ENCODE measurements at regions not wholly inside any gene's neighbourhood (a gene's known extent, or its start where the extent isn't known, plus 50 kb on each side); places are given as distances from the start of the nearest gene placed in this dataset.
"Not testable (repeated sequence)": the region's sequence is repeated elsewhere in the genome, so short reads cannot be mapped to it uniquely, and the experiment has no call there.

- DNase-seq (ENCODE audit: low spot score) = no peak
These were observed 81.9 kb upstream of the LRPAP1 start for GRCh38 chr4:3613967-3614730.

- no peak for DNase-seq (ENCODE audit: low spot score)
These were observed 80.7 kb upstream of the LRPAP1 start for GRCh38 chr4:3612934-3613333.

GRCh38 chr4:3612281-3612680 lies 80.1 kb upstream of the LRPAP1 start:
- no peak for DNase-seq (ENCODE audit: low spot score)

DNA sequence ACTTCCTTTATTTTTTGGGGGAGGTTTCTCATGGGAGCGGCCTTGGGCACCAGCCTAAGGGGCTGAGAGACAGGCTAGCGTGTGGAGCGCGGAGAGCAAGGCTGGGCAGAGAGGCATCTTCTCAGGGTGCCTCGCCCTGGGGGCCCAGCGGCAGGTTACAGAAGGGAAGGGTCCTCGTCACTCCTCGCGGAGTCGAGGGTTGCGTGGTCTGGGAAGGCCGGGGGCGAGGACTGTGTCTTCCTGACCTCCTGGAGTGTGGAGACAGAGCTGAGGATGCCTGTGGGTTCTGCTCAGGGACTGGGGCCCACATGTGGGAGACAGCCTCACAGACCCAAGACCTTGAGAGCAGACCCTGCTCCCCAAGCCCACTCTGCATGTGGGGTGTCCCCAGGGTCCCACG lies 79.6 kb upstream of the LRPAP1 start:
- no peak for DNase-seq (ENCODE audit: low spot score)

DNA sequence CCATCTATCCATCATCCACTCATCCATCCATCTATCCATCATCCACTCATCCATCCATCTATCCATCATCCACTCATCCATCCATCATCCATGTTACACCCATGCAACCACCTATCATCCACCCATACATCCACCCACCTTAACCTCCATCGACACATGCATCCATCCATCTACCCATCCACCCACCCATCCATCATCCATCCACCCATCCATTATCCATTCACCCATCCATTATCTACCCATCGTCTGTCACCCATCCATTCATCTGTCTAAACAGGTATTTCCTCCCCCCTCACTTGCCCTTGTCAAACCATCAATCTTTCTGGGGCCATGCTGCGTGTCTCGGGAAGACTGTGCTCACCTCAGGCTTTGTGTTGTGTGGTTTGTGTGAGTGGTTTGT lies 78.6 kb upstream of the LRPAP1 start:
- DNase-seq (ENCODE audit: low spot score) = not testable (repeated sequence)

DNA sequence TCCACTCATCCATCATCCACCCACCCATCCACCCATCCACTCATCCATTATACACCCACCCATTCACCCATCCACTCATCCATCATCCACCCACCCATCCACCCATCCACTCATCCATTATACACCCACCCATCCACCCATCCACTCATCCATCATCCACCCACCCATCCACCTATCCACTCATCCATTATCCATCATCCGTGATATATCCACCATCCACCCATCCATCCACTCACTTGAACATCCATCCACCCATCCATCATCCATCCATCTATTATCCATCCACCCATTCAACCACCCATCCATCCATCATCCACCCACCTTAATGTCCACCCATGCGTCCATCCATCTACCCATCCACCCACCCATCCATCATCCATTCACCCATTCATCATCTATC lies 77.7 kb upstream of the LRPAP1 start:
- DNase-seq (ENCODE audit: low spot score) = not testable (repeated sequence)

- no peak for DNase-seq (ENCODE audit: low spot score)
These were observed 75.7 kb upstream of the LRPAP1 start for GRCh38 chr4:3607690-3608552.

DNA sequence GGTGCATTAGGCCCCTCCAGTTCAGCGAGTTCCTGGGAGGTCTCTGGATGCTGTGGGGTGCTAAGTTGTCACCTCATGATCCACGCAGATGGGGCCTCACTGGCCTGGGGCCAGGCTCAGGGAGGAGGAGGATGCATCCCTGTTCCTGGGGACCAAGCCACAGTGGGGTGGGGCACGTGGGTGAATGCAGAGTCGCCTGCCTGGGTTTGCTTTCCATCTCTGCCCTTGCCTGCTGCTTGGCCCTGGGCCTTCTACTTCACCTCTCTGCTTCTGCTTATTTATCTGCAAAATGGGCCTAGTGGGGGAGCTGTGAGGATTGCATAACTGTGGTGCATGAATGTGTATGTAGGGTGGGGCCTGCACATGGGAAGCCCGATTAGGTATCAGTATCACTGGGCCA lies 74.6 kb upstream of the LRPAP1 start:
- DNase-seq (ENCODE audit: low spot score) = not testable (repeated sequence)

DNA sequence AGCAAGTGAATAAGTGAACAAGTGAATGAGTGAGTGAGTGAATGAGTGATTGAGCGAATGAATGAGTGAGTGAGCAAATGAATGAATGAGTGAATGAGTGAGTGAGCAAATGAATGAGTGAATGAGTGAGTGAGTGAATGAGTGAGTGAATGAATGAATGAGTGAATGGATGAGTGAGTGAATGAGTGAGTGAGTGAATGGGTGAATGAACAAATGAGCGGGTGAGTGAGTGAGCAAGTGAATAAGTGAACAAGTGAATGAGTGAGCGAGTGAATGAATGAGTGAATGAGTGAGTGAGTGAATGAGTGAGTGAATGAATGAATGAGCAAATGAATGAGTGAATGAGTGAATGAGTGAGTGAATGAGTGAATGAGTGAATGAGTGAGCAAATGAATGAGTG lies 74.0 kb upstream of the LRPAP1 start:
- not testable (repeated sequence) for DNase-seq (ENCODE audit: low spot score)

DNA sequence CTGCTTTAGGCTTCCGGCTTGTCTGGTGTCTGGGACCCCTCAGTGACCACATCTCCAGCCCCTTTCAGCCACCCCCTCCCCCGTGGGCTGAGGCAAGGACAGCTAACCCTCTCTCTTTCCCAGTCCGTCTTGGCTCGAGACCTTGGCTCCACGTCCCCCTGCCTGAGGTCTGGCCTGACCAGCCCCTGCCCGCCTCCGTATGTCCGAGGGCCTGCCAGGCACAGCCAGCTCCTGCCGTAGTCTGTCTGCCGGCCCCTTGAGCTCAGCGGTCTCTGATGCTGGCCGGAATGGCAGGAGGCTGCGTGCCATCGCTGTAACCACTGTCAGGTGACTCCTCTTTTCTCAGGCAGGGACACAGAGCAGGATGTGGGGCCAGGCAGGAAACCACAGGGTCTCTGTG lies 73.3 kb upstream of the LRPAP1 start:
- DNase-seq (ENCODE audit: low spot score) = no peak

DNA sequence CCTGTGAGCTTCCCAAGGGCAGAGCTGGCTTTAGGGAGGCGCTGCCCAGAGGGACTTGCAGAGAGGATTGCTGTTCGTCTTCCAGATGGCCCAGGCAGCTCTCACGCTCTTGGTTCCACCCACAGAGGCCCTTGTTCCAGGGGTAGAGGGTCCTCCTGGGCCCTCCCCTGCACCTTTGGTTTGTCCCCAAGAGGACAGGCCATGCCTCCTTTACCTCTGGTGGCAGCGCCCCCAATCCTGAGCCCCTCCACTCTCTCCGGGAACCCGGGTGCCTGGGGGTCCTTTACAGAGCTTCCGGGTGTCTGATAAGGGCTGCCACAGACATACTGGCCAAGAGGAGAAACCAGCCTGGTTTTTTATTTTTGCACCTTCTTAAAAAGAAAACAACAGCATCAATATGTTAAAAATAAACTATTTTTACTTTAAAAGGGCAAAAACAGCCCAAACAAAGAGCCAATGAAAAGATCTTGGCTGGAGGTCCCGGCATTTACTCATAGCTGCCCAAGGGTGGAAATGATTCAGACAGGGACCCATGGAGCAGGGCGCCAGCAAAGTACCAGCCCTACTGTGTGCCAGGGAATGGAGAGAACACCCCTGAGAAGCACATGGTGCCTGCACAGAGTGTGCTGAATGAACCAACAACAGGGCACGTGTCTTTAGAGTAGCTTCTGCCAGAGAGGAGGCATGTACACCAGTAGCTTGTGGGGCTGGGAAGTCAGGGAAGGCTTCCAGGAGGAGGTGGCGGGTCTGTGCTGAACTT lies 70.8 kb upstream of the LRPAP1 start:
- not testable (repeated sequence) for DNase-seq (ENCODE audit: low spot score)

- DNase-seq (ENCODE audit: low spot score) = no peak
These were observed 69.8 kb upstream of the LRPAP1 start for GRCh38 chr4:3601992-3602391.

DNA sequence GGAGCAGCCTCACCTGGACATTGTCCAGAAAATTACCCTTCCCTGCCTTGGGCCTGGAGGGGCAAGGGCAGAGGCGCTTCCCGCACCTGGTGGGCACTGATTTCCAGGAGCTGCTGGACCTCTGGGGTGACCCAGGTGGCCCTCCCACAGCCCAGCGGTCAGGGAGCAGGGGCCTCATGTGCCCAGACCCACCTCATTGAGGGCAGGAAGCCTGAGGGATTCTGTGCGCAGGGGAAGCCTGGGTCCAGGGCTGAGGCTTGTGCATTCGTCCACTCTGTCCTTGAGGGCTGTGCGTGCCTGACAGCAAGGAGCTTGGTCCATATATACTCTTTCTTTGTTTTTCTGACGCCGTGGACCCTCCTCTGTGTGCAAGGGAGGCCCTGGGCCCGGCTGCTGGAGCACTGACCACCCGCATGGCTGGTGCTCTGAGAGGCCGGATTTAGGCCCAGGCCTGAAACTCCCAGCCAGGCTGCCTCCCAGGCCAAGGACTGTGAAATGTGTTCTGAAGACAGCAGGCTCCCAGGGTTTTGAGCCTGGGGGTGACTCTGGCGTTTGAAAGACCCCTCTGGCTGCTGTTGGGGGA lies 69.0 kb upstream of the LRPAP1 start:
- not testable (repeated sequence) for DNase-seq (ENCODE audit: low spot score)

GRCh38 chr4:3599951-3600350 lies 67.7 kb upstream of the LRPAP1 start:
- DNase-seq (ENCODE audit: low spot score) = no peak

DNA sequence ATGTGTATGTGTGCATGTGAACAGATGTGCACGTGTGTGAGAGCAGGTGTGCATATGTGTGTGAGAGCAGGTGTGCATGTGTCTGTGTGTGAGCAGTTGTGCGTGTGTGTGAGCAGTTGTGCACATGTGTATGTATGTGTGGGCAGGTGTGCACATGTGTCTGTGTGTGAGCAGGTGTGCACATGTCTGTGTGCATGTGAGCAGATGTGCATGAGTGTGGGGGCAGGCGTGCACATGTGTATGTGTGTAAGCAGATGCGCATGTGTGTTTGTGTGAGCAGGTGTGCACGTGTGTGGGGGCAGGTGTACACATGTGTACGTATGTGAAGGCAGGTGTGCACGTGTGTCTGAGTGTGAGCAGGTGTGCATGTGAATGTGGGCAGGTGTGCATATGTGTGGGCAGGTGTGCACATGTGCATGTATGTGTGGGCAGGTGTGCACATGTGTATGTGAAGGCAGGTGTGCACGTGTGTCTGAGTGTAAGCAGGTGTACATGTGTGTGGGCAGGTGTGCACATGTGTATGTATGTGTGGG lies 66.5 kb upstream of the LRPAP1 start:
- no peak for DNase-seq (ENCODE audit: low spot score)

DNA sequence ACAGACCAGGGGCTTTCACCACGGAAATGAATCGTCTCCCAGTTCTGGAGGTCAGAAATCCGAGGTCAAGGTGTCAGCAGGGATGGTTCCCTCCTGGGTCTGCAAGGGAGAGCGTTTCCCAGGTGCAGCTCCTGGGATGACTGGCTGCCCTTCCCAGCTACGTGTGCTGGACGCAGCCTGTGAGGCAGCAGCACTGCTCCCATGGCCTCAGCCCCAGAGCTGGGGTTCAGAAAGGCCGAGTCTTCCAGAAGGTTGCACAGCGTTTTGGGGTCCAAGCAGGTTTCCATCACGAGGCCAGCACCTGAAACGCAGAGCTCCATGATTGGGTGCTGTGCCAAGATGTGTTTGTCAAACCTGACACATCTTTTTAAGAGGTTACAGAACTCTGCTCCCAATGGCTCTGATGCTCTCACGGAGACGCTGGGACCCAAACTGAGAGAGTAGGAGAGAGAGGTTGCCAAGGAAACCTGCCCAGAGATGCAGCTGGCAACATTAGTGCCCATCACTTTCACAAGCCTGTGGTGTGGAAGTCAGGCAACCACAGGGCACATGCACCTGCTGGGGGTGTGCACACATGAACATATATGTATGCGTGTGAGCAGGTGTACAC lies 65.8 kb upstream of the LRPAP1 start:
- not testable (repeated sequence) for DNase-seq (ENCODE audit: low spot score)

DNA sequence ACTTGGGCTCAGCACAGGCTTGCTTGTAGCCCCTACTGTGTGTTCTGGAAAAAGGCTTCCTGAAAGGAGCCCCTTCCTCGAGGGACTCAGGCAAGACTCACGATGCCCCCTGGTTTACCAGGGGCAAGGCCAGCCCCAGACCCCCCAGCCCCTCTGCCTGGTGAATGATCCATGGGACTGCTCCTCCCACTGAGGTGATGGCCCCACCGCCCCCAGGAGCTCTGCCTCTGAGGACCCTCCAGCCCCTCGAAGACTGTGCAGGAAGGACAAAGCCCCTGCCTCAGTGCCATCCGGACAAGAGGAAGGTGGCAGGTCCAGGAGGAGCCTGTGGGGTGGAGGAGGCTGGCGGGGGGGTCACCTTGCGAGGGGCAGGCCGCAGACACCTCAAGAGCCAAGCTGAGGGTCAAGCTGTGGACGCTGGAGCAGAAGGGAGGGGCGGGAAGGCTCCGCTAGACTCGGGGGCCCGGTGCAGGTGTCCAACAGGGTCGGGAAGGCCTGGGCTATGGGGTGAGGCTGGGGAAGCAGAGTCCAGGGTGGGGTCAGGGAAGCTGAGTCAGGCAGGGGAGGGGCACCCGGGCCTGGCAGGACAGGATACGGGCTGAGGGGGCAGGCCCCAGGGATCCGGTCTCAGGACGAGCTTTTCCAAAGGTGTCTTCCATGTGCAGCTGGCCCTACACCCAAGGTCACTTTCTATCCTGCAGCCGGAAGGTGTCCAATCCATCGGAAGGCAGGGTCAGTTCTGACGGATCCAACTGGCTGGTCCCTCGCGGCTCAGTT lies 64.9 kb upstream of the LRPAP1 start:
- not testable (repeated sequence) for DNase-seq (ENCODE audit: low spot score)

DNA sequence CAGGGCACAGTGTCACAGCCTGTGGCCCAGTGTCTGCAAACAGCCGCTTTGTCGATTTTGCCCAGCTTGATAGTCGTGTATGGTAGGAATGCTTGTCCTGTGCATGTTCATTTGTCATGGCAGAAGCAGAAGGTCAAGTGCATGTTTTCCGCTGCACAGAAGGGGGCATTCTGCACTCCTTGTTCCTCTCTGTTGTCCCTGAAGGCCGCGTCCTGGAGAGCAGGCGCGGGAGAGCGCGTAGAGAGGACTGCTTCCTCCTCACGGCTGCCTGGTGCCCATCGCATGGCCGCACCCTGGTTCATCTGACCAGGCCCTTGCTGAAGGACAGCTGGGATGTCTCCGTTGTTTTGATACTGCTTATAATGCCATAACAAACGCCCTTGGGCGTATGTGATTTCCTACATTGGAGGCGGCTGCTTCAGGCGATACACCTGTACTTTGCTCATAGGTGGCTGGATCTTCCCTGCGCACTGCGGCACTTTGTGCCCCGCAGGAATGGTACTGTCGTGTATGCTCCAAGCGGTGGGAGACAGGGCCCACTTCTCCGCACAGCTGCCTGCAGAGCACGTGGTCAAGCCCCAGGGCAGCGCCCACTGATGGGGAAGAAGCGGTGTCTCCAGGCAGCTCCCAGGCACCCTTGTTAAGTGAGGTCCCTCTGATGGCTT lies 63.5 kb upstream of the LRPAP1 start:
- DNase-seq (ENCODE audit: low spot score) = not testable (repeated sequence)

DNA sequence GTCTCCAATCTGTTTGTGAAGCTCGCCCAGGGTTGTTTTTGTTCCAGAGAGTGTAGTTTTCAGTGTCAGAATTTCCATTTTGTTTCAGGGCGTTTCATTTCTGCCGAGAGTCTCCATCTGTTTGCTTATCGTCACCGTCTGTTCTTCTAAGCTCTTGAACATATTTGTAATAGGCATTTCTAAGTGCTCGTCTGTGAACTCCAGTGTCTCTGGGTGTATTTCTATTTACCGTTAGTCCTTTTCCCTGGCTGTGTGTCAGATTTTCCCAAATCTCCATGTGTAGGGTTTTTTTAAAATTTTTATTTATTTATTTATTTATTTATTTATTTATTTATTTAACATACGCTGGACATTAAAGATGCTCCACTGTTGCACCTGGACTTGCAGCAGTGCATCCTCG lies 62.5 kb upstream of the LRPAP1 start:
- not testable (repeated sequence) for DNase-seq (ENCODE audit: low spot score)
